H9 (cell line): ENCODE measurements at regions not wholly inside any gene's neighbourhood (a gene's known extent, or its start where the extent isn't known, plus 50 kb on each side); places are given as distances from the start of the nearest gene placed in this dataset.

ENCODE experiments used
- DNase-seq: peaks from one replicate; pipeline ENCODE4 v3.0.0-alpha.2; 2017
- H2AFZ ChIP-seq: one replicate; pipeline ENCODE4 v1.6.1; 2013; ENCODE audit warnings: mild to moderate bottlenecking, low read length, control low read depth, moderate library complexity
- H2AK5ac ChIP-seq: 2 replicates; pipeline ENCODE4 v1.6.1; 2013; ENCODE audit warnings: low read length, control low read depth, mixed read lengths; ENCODE audit not compliant: insufficient read length
- H2BK120ac ChIP-seq: one replicate; pipeline ENCODE4 v1.6.1; 2013; ENCODE audit warnings: low read depth, mild to moderate bottlenecking, low read length, control low read depth, inconsistent platforms; ENCODE audit not compliant: poor library complexity, severe bottlenecking
- H2BK12ac ChIP-seq: 2 replicates; pipeline ENCODE4 v1.6.1; 2013; ENCODE audit warnings: low read length, control low read depth, mixed read lengths, low read depth; ENCODE audit not compliant: insufficient read length
- H2BK15ac ChIP-seq: 2 replicates; pipeline ENCODE4 v1.6.1; 2013; ENCODE audit warnings: low read depth, low read length, control low read depth
- H2BK20ac ChIP-seq: one replicate; pipeline ENCODE4 v1.6.1; 2013; ENCODE audit warnings: low read depth, mild to moderate bottlenecking, low read length, control low read depth, inconsistent platforms; ENCODE audit not compliant: poor library complexity, severe bottlenecking
- H2BK5ac ChIP-seq: 2 replicates; pipeline ENCODE4 v1.6.1; 2013; ENCODE audit warnings: low read length, control low read depth, mixed read lengths; ENCODE audit not compliant: insufficient read length
- H3K14ac ChIP-seq: 2 replicates; pipeline ENCODE4 v1.6.1; 2013; ENCODE audit warnings: low read length, control low read depth; ENCODE audit not compliant: insufficient read depth
- H3K18ac ChIP-seq: 2 replicates; pipeline ENCODE4 v1.6.1; 2013; ENCODE audit warnings: low read depth, mild to moderate bottlenecking, mixed read lengths, low read length, control low read depth; ENCODE audit not compliant: insufficient read length
- H3K23ac ChIP-seq: 2 replicates; pipeline ENCODE4 v1.6.1; 2013; ENCODE audit warnings: low read length, control low read depth, mixed read lengths, low read depth; ENCODE audit not compliant: insufficient read length
- H3K23me2 ChIP-seq: 2 replicates; pipeline ENCODE4 v1.6.1; 2013; ENCODE audit warnings: low read depth, mild to moderate bottlenecking, mixed read lengths, low read length, control low read depth; ENCODE audit not compliant: insufficient read length, poor library complexity, severe bottlenecking
- H3K27ac ChIP-seq: 2 replicates; pipeline ENCODE4 v1.5.1; 2013; ENCODE audit warnings: low read length, control low read depth, mixed read lengths, low read depth; ENCODE audit not compliant: insufficient read length
- H3K27me3 ChIP-seq: 2 replicates; pipeline ENCODE4 v1.6.1; 2013; ENCODE audit warnings: low read length, control low read depth, inconsistent platforms; ENCODE audit not compliant: insufficient read depth
- H3K4ac ChIP-seq: 2 replicates; pipeline ENCODE4 v1.6.1; 2013; ENCODE audit warnings: low read depth, mild to moderate bottlenecking, control low read depth, inconsistent platforms, low read length, moderate library complexity
- H3K4me1 ChIP-seq: 2 replicates; pipeline ENCODE4 v1.6.1; 2013; ENCODE audit warnings: low read length, control low read depth, inconsistent platforms; ENCODE audit not compliant: insufficient read depth
- H3K4me2 ChIP-seq: 2 replicates; pipeline ENCODE4 v1.6.1; 2013; ENCODE audit warnings: low read length, control low read depth, mixed read lengths; ENCODE audit not compliant: insufficient read length, insufficient read depth
- H3K56ac ChIP-seq: 2 replicates; pipeline ENCODE4 v1.6.1; 2013; ENCODE audit warnings: low read depth, mild to moderate bottlenecking, mixed read lengths, low read length, control low read depth; ENCODE audit not compliant: insufficient read length
- H3K79me1 ChIP-seq: 2 replicates; pipeline ENCODE4 v1.6.1; 2013; ENCODE audit warnings: low read depth, mild to moderate bottlenecking, moderate library complexity, low read length, control low read depth, inconsistent platforms; ENCODE audit not compliant: insufficient read depth, poor library complexity, severe bottlenecking
- H3K79me2 ChIP-seq: 2 replicates; pipeline ENCODE4 v1.6.1; 2013; ENCODE audit warnings: low read length, control low read depth, inconsistent platforms; ENCODE audit not compliant: insufficient read depth
- H3K9ac ChIP-seq: 2 replicates; pipeline ENCODE4 v1.6.1; 2013; ENCODE audit warnings: low read length, control low read depth, mixed read lengths; ENCODE audit not compliant: insufficient read length; ENCODE audit errors: extremely low read depth
- H3K9me3 ChIP-seq: one replicate; pipeline ENCODE4 v1.6.1; 2013; ENCODE audit warnings: low read depth, low read length, inconsistent platforms; ENCODE audit not compliant: control insufficient read depth
- H3T11ph ChIP-seq: one replicate; pipeline ENCODE4 v1.6.1; 2013; ENCODE audit warnings: mild to moderate bottlenecking, low read length, control low read depth, inconsistent platforms
- H4K20me1 ChIP-seq: one replicate; pipeline ENCODE4 v1.6.1; 2013; ENCODE audit not compliant: control insufficient read depth, insufficient read length, insufficient read depth
- H4K5ac ChIP-seq: 2 replicates; pipeline ENCODE4 v1.6.1; 2013; ENCODE audit warnings: low read depth, mild to moderate bottlenecking, mixed read lengths, low read length, control low read depth; ENCODE audit not compliant: insufficient read length
- H4K8ac ChIP-seq: replicated peaks from 2 replicates; pipeline ENCODE4 v1.6.1; 2013; ENCODE audit warnings: low read length, control low read depth, mixed read lengths, low read depth; ENCODE audit not compliant: insufficient read length
- H4K91ac ChIP-seq: 2 replicates; pipeline ENCODE4 v1.6.1; 2013; ENCODE audit warnings: low read depth, mild to moderate bottlenecking, moderate library complexity, mixed read lengths, low read length, control low read depth; ENCODE audit not compliant: insufficient read length
- H3K27ac Mint-ChIP-seq, 3 experiments: 2 replicates in 2 of 3; 3 replicates in 1 of 3; pipeline ENCODE4 v1.8.0; 2020 to 2021; ENCODE audit warnings: mixed read lengths in 3 of 3, mild to moderate bottlenecking in 1 of 3, moderate library complexity in 1 of 3
- H3K27me3 Mint-ChIP-seq: 2 replicates; pipeline ENCODE4 v1.8.0; 2021; ENCODE audit warnings: low read depth, mild to moderate bottlenecking, moderate library complexity, mixed read lengths
- H3K36me3 Mint-ChIP-seq, 3 experiments: 2 replicates in 2 of 3; 3 replicates in 1 of 3; pipeline ENCODE4 v1.8.0; 2020 to 2021; ENCODE audit warnings: low read depth in 3 of 3, mixed read lengths in 3 of 3; ENCODE audit not compliant: insufficient read depth in 1 of 3
- H3K4me1 Mint-ChIP-seq, 2 experiments: 2 replicates each; pipeline ENCODE4 v1.8.0; 2020; ENCODE audit warnings: mixed read lengths in 2 of 2
- H3K4me3 Mint-ChIP-seq, 2 experiments: 2 replicates in 1 of 2; 3 replicates in 1 of 2; pipeline ENCODE4 v1.8.0; 2020 to 2021; ENCODE audit warnings: mild to moderate bottlenecking in 2 of 2, mixed read lengths in 2 of 2, moderate library complexity in 1 of 2
- H3K9me3 Mint-ChIP-seq, 2 experiments: 2 replicates in 1 of 2; 3 replicates in 1 of 2; pipeline ENCODE4 v1.8.0; 2020; ENCODE audit warnings: mild to moderate bottlenecking in 2 of 2, mixed read lengths in 2 of 2, moderate library complexity in 1 of 2
- TF ChIP-seq, protein P1 (sequence below): fragments of 200-600 bp; sonication (generic); conservative IDR thresholded peaks from 3 replicates; pipeline ENCODE4 v1.8.0; 2021; ENCODE audit warnings: antibody characterized with exemption, mild to moderate bottlenecking

GRCh38 chr4:42817913-42818312 is 74.6 kb upstream of the GRXCR1 start:
- no peak overlapping the region for H3K56ac ChIP-seq
- no peak overlapping the region for H3K18ac ChIP-seq
- H3K4me1 ChIP-seq, result no peaks in the 10 kb centered on the region
- H2AFZ ChIP-seq, result no peak overlapping the region
- H3K9me3 Mint-ChIP-seq, result no peaks in the 10 kb centered on the region
- H2BK12ac ChIP-seq, result no peak overlapping the region
- no peak overlapping the region for H3K27ac Mint-ChIP-seq
- H2BK20ac ChIP-seq, result no peak overlapping the region
- H3K4me3 Mint-ChIP-seq, result no peak overlapping the region
- H3K4me1 Mint-ChIP-seq, result peaks cover 3% of the 10 kb centered on the region in 2 experiments; a peak in 2 of 4 replicates
- H3K9ac ChIP-seq, result no peak overlapping the region
- no peak for DNase-seq
- no peaks in the 10 kb centered on the region for H3K36me3 Mint-ChIP-seq
- no peaks in the 10 kb centered on the region for H4K20me1 ChIP-seq
- H4K5ac ChIP-seq, result no peak overlapping the region
- no peak overlapping the region for H2BK120ac ChIP-seq
- no peak overlapping the region for H3K27ac ChIP-seq
- H2AK5ac ChIP-seq, result no peak overlapping the region
- H3K27me3 Mint-ChIP-seq, result no peaks in the 10 kb centered on the region
- no peak overlapping the region for H3K4me2 ChIP-seq
- H2BK5ac ChIP-seq, result no peak overlapping the region
- H3K4ac ChIP-seq, result no peak overlapping the region
- TF ChIP-seq, protein P1, sequence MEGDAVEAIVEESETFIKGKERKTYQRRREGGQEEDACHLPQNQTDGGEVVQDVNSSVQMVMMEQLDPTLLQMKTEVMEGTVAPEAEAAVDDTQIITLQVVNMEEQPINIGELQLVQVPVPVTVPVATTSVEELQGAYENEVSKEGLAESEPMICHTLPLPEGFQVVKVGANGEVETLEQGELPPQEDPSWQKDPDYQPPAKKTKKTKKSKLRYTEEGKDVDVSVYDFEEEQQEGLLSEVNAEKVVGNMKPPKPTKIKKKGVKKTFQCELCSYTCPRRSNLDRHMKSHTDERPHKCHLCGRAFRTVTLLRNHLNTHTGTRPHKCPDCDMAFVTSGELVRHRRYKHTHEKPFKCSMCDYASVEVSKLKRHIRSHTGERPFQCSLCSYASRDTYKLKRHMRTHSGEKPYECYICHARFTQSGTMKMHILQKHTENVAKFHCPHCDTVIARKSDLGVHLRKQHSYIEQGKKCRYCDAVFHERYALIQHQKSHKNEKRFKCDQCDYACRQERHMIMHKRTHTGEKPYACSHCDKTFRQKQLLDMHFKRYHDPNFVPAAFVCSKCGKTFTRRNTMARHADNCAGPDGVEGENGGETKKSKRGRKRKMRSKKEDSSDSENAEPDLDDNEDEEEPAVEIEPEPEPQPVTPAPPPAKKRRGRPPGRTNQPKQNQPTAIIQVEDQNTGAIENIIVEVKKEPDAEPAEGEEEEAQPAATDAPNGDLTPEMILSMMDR, result no peak
- no peaks in the 10 kb centered on the region for H3K23me2 ChIP-seq
- no peaks in the 10 kb centered on the region for H3K79me2 ChIP-seq
- no peak overlapping the region for H3T11ph ChIP-seq
- H3K79me1 ChIP-seq, result no peaks in the 10 kb centered on the region
- H3K9me3 ChIP-seq, result no peaks in the 10 kb centered on the region
- H4K8ac ChIP-seq, result no peak overlapping the region
- H2BK15ac ChIP-seq, result no peak overlapping the region
- H4K91ac ChIP-seq, result no peak overlapping the region
- H3K27me3 ChIP-seq, result no peaks in the 10 kb centered on the region
- H3K14ac ChIP-seq, result no peak overlapping the region
- H3K23ac ChIP-seq, result no peak overlapping the region
